GM21360 (cell line): ENCODE measurements at regions not wholly inside any gene's neighbourhood (a gene's known extent, or its start where the extent isn't known, plus 50 kb on each side); places are given as distances from the start of the nearest gene placed in this dataset.
"Not testable (repeated sequence)": the region's sequence is repeated elsewhere in the genome, so short reads cannot be mapped to it uniquely, and the experiment has no call there.

Source experiments
- ATAC-seq: cut with Tn5 transposase; IDR thresholded peaks from one replicate; pipeline ENCODE4 v1.9.1; 2021; ENCODE audit warnings: mild to moderate bottlenecking, moderate library complexity; ENCODE audit not compliant: unreplicated experiment

- ATAC-seq = no peak
Observed at GRCh38 chr17:52653014-52653413, 494.5 kb upstream of the CA10 start.

GRCh38 chr17:52648995-52649394, 490.5 kb upstream of the CA10 start:
- no peak for ATAC-seq

GRCh38 chr17:52647411-52647810, 488.9 kb upstream of the CA10 start:
- ATAC-seq = no peak

- ATAC-seq = no peak
Observed at GRCh38 chr17:52636443-52636842, 477.9 kb upstream of the CA10 start.

DNA sequence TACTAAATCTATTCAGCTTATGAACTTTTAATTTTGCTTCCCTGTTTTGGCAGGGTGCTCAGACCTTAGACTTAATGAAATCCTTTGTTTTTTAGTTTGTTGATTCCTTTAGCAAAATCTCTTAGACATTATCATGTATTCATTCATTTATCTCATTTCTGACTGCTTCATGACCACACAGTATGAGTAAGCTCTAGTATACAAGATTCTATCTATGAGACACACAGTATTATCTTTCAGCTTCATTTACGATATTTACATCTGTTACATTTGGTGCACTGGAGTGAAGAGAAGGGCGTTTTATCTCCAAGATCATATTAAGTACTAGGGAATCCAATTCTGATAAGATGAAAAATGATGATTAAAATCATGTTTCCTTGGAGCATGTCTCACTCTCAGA, 448.1 kb upstream of the CA10 start:
- ATAC-seq = no peak

DNA sequence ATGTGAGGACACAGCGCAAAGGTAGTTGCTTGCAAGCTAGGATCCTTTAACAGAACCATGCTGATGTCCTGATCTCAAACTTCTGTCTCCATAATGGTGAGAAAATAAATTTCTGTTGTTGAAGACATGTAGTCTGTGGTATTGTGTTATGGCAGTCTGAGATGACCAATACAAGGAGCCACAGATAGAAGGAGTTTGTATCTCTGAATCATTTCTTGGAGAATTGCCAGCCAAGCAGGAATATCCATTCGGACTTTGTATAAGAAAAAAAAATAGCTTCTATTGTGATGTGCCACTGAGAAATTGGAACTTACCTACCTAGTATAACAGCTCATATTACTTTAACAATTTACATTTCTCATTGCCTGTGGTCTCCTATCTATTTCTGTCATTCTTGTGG, 447.6 kb upstream of the CA10 start:
- ATAC-seq = no peak

DNA sequence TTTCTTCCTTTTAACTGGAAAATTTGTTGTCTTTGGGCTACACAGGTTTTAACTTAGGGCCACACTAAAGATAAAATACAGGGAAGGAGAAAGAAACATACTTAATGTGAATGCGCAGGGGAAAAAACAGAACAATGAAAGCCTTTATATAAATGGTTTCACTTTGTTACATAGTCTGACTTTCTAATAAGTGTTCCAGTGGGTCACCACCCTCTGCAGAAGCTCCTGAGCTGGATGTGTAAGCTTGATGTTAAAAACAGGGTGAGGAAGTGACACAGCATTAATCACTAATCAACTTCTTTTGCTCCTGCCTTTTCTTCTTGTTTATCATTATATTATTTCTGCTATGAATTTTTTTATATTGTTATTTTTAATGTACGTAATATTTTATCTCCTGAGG, 445.6 kb upstream of the CA10 start:
- ATAC-seq = no peak

DNA sequence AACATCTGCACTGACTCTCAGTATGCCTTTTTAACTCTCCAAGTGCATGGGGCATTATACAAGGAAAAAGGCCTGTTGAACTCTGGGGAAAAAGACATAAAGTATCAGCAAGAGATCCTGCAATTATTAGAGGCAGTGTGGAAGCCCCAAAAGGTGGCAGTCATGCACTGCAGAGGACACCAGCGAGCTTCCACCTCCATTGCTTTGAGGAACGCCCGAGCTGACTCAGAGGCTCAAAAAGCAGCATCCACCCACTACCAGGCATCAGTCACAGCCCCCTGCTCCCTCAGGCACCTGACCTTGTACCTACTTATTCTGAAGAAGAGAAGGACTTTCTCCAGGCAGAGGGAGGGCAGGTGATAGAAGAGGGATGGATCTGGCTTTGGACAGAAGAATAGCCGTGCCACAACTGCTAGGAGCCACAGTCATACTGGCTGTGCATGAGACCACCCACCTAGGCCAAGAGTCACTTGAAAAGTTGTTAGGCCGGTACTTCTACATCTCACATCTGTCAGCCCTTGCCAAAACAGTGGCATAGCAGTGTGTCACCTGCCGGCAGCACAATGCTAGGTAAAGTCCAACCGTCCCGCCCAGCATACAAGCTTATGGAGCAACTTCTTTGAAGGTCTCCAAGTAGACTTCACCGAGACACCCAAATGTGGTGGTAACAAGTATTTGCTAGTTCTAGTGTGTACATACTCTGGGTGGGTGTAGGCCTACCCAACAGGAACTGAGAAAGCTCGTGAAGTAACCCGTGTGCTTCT, 439.1 kb upstream of the CA10 start:
- not testable (repeated sequence) for ATAC-seq

DNA sequence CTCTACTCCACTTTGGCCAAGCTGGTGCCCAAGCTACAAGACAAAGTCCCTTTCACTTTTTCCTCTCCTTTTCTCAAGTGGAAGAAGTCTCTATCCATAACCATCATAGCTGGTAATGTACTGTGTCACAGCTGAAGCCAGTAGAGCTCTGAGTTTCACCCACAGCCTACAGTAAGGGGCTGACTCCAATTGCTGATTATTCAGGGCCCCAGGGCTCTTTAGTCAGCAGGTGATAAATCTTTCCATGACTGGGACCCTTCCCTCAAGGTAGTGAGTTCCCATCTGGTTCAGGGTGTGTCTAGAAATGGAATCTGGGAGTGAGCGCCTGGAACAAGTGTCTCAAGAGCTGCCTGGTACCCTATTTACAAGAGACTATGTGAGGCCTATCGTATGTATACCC, 436.0 kb upstream of the CA10 start:
- no peak for ATAC-seq

DNA sequence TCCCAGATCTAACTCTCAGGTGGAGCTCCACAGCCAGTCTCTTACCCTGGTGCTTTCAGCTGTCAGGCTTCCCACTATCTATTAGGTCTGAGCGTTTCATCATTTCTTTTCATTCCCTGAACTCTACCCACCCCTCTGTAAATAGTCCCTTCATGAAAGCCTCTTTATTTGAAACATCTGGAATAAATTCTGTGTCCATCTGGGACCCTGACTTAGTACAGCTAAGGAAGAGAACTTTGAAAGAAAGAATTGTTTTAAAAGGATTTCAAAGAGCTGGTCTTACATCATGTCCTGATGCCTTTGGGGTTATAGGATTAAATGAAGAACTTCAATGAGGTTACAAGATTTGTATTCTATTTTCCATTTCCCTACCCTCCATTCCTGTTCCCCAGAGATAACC, 388.5 kb upstream of the CA10 start:
- ATAC-seq = no peak

GRCh38 chr17:52546493-52546892, 388.0 kb upstream of the CA10 start:
- ATAC-seq = no peak

DNA sequence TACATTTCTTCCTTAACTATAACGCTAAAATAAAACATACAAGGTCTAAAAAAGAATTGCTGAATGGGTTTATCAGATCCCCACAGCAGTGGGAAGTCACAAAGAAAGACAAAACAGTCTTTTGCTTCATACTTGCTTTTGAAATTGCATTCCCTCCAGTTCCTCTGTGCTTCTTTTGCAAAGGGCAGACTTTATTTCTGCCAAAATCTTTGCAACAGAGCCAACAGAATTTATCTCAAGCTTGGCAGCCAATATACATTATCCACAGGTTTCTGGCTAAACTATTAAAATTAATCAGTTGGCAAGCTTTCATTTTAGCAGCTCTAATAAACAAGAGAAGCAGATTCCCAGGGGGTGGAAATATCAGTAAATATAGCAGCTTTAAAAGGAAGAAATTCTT, 378.9 kb upstream of the CA10 start:
- no peak for ATAC-seq

GRCh38 chr17:52536489-52536888, 378.0 kb upstream of the CA10 start:
- ATAC-seq = no peak

DNA sequence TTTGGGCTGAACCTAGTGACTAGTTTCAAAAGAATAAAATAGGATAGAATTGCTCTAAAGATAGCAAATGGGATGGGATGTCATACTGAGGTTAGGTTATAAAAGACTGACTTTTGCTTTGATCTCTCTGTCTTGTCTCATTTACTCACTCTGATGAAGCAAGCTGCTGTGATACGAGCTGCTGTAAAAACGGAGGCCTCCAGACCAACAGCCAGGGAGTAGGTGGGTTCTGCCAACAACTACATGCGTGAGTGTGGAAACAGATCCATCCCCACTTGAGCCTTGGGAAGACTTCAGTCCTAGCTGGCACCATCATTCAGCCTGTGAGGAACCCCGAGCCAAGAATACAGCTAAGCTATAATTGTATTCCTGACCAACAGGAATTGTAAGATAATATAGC, 373.9 kb upstream of the CA10 start:
- ATAC-seq = no peak

GRCh38 chr17:52524096-52524637, 365.7 kb upstream of the CA10 start:
- no peak for ATAC-seq

GRCh38 chr17:52517176-52517575, 358.7 kb upstream of the CA10 start:
- ATAC-seq = no peak

GRCh38 chr17:52515927-52516326, 357.4 kb upstream of the CA10 start:
- ATAC-seq = no peak

DNA sequence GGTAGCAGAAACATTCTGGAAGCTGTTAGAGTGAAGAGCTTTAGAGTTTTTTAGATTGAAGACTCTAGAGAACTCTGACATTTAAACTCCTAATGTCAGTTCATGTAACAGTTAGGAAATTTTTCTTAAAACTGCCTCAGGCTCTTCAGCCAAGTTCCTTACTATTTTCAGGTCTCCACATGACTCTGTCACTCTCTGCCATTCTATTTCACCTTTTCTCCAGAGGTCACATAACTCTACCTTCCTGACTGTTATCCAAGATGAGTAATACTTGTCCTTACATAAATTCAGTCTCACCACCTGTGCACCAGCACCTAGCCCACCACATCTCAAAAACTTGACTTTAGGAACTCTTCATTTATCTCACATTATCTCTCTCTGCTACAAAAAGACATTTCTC, 347.1 kb upstream of the CA10 start:
- no peak for ATAC-seq

- ATAC-seq = no peak
Observed at GRCh38 chr17:52504081-52504480, 345.6 kb upstream of the CA10 start.

DNA sequence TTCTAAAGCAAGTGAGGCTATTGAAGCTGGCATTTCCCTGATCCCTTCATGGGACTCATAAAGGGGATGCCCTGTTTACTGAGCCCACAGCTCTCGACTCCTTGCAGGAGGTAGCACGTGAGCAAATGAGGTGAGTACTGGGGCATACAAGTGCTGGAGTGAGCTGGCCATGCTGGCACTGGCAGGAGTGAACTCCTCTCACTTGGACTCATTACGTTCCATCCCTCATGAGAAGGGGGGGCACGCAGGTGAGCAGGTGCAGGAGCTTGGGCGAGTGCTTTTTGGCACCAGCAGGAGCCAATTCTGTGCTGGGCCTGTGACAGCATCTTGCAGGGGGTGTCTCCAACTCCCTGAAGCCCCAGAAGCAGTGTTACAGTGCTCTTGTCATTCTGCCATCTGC, 337.1 kb upstream of the CA10 start:
- ATAC-seq = no peak

DNA sequence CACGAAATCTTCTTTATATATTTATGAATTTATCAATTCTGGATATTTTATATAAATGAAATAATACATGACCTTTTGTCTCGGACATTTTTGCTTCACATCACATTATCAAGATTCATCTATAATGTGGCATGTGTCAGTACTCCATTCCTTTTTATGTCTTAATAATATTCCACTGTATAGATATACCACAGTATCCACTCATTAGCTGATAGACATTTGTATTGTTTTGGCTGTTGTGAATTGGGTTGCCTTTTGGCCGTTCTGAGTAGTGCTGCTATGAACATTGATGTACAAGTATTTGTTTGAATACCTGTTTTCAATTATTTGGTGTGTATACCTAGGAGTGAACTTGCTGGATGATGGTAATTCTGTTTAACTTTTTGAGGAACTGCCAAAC, 323.8 kb upstream of the CA10 start:
- no peak for ATAC-seq

- ATAC-seq = no peak
Observed at GRCh38 chr17:52477824-52478699, 319.5 kb upstream of the CA10 start.
